HG02759 (cell line): ENCODE measurements at regions not wholly inside any gene's neighbourhood (a gene's known extent, or its start where the extent isn't known, plus 50 kb on each side); places are given as distances from the start of the nearest gene placed in this dataset.
"Not testable (repeated sequence)": the region's sequence is repeated elsewhere in the genome, so short reads cannot be mapped to it uniquely, and the experiment has no call there.

Source experiments
- ATAC-seq: cut with Tn5 transposase; IDR thresholded peaks from one replicate; pipeline ENCODE4 v1.9.1; 2021; ENCODE audit warnings: mild to moderate bottlenecking, moderate library complexity; ENCODE audit not compliant: unreplicated experiment

- ATAC-seq: no peak
These were observed 317.5 kb downstream of the UTRN start for GRCh38 chr6:144602523-144603180.

GRCh38 chr6:144606083-144606482 lies 320.9 kb downstream of the UTRN start:
- ATAC-seq: no peak

GRCh38 chr6:144607998-144608735 lies 323.0 kb downstream of the UTRN start:
- ATAC-seq: no peak

- no peak for ATAC-seq
These were observed 327.7 kb downstream of the UTRN start for GRCh38 chr6:144612811-144613210.

- ATAC-seq: no peak
These were observed 328.7 kb downstream of the UTRN start for GRCh38 chr6:144613859-144614258.

- ATAC-seq: no peak
These were observed 330.7 kb downstream of the UTRN start for GRCh38 chr6:144615870-144616269.

- ATAC-seq: no peak
These were observed 332.1 kb downstream of the UTRN start for GRCh38 chr6:144617191-144617590.

GRCh38 chr6:144617708-144618107 lies 332.6 kb downstream of the UTRN start:
- ATAC-seq: no peak

- ATAC-seq: no peak
These were observed 334.8 kb downstream of the UTRN start for GRCh38 chr6:144619966-144620365.

GRCh38 chr6:144621332-144621731 lies 336.2 kb downstream of the UTRN start:
- ATAC-seq: no peak

- no peak for ATAC-seq
These were observed 339.1 kb downstream of the UTRN start for GRCh38 chr6:144624246-144624645.

GRCh38 chr6:144624716-144625115 lies 339.6 kb downstream of the UTRN start:
- no peak for ATAC-seq

- ATAC-seq: no peak
These were observed 345.7 kb downstream of the UTRN start for GRCh38 chr6:144630857-144631256.

- no peak for ATAC-seq
These were observed 347.1 kb downstream of the UTRN start for GRCh38 chr6:144632266-144632665.

GRCh38 chr6:144633886-144634285 lies 348.8 kb downstream of the UTRN start:
- no peak for ATAC-seq

GRCh38 chr6:144634371-144634770 lies 349.2 kb downstream of the UTRN start:
- ATAC-seq: no peak

GRCh38 chr6:144635051-144635450 lies 349.9 kb downstream of the UTRN start:
- ATAC-seq: no peak

- not testable (repeated sequence) for ATAC-seq
These were observed 350.9 kb downstream of the UTRN start for GRCh38 chr6:144636025-144636424.

- ATAC-seq: no peak
These were observed 352.4 kb downstream of the UTRN start for GRCh38 chr6:144637541-144637940.

- no peak for ATAC-seq
These were observed 354.5 kb downstream of the UTRN start for GRCh38 chr6:144639654-144640053.

GRCh38 chr6:144641286-144641685 lies 356.2 kb downstream of the UTRN start:
- no peak for ATAC-seq

- ATAC-seq: no peak
These were observed 359.6 kb downstream of the UTRN start for GRCh38 chr6:144644776-144645175.
